Right cardiac atrium (tissue), 5 donors: ENCODE measurements at regions not wholly inside any gene's neighbourhood (a gene's known extent, or its start where the extent isn't known, plus 50 kb on each side); places are given as distances from the start of the nearest gene placed in this dataset.
"Not testable (repeated sequence)": the region's sequence is repeated elsewhere in the genome, so short reads cannot be mapped to it uniquely, and the experiment has no call there.

Experiments used
- ATAC-seq, 2 donors: fragments of 200-7000 bp; cut with Tn5 transposase; one replicate each; pipeline versions ENCODE4 v1.8.0 to v1.9.1; 2020; ENCODE audit warnings: moderate library complexity in 2 of 2, mild to moderate bottlenecking in 1 of 2
- DNase-seq, 3 donors: peaks; one replicate each; pipeline ENCODE4 v3.0.0-alpha.2; 2020
- H3K27ac ChIP-seq: one replicate; pipeline ENCODE4 v1.5.1; 2013; ENCODE audit warnings: mild to moderate bottlenecking, low read length, control low read depth, moderate library complexity
- H3K27me3 ChIP-seq: one replicate; pipeline ENCODE4 v1.6.1; 2013; ENCODE audit not compliant: control insufficient read depth, insufficient read depth
- H3K4me1 ChIP-seq: one replicate; pipeline ENCODE4 v1.6.1; 2013; ENCODE audit warnings: low read length; ENCODE audit not compliant: control insufficient read depth, insufficient read depth
- H3K4me3 ChIP-seq: one replicate; pipeline ENCODE4 v1.5.1; 2013; ENCODE audit warnings: low read length, control low read depth
- H3K9me3 ChIP-seq: one replicate; pipeline ENCODE4 v1.6.1; 2013; ENCODE audit warnings: low read length; ENCODE audit not compliant: control insufficient read depth
- WGBS: extraction: QIAGEN DNeasy Blood & Tissue Kit; methylation state at CpG from one replicate; pipeline ENCODE4 v1.1.7; 2013; 5-methylcytosine and 5-hydroxymethylcytosine counted together
- intact Hi-C, 4 donors: fragments of 100-400 bp; cut with DNase I; formaldehyde crosslinking; loops; one replicate each; pipeline versions ENCODE4 v1.11.0 to v1.14.0; 2022 to 2023
- donor health status: healthy with polysubstance abuse.
- donor health status: DM: no; HTN: yes; CAD: no.
- donor health status: DM: no; HTN: no; CAD: no.
- donor health status: DM: no; HTN: yes; CAD: no; lungs with severe emphysema.
- donor health status: DM: yes; HTN: yes; CAD: no.

DNA sequence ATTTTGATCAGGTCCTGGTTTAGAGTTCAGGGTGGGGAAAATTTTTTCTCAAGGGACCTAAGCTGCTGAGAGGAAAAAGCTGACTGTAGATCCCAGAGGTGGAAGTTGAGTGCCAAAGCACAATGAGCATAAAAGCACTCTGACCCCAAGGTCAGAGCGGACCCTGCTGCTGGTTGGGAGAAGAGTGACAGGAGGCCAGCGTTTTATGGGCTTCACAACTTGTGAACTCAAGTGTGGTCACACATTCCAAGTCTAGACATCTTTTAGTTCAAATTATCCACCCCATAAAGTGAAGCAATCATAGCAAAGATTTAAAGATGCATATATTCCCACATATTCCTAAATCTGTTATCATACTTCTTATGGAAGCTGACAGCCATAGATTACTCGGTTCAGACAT is 220.3 kb downstream of the CHIC2 start:
- no peak for DNase-seq
- Histone ChIP-seq H3K9me3 (no peaks in the 10 kb centered on the region), H3K27me3 (no peaks in the 10 kb centered on the region), H3K4me1 (no peaks in the 10 kb centered on the region), H3K4me3 (no peak overlapping the region), H3K27ac (no peak overlapping the region)
- WGBS = 56% methylated on average over 3 of the region's 3 CpGs
- no peak for ATAC-seq
- intact Hi-C loops = no loop called here

DNA sequence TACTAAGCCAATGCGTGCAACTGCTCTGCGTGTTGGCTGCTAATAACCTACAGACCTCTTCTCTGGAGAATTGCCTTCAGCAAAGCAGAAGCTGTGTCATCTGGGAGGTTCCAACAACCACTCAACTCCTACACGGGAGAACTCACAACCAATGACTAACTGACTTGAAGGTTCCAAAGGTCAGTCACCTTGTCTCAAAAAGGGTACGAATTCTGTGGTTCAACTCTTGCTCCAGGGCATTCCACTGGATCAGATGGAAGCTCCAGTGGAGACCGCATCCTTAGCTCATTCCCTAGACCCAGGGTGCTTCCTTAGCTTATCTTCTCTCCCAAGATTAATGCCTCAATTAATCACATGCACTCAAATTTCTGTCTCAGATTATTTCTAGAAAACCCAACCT is 222.7 kb downstream of the CHIC2 start:
- Histone ChIP-seq H3K27me3 (no peaks in the 10 kb centered on the region), H3K4me3 (no peak overlapping the region), H3K4me1 (no peaks in the 10 kb centered on the region), H3K9me3 (no peaks in the 10 kb centered on the region), H3K27ac (no peak overlapping the region)
- intact Hi-C loops = no loop called here
- ATAC-seq (no peak), DNase-seq (no peak)
- 94% methylated on average over 5 of the region's 5 CpGs for WGBS

DNA sequence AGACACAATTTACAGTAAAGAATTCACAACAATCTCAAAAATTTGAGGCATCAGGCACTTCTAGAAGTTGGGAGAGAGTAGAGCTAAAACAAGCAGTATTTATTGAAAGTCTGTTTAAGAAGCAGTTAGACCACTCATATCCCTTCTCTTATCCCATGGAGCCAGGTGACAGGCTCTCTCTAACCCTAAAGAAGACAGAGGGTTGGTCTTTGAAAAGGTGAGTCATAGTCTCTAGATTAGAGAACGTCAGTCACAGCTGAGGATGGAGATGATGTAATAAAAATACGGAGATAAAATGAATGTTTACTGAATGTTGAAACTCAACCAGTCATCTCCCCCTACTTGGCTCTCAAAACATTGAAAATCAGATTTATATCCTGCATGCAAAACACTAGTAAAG is 223.8 kb downstream of the CHIC2 start:
- Histone ChIP-seq H3K27ac (no peak overlapping the region), H3K27me3 (no peaks in the 10 kb centered on the region), H3K4me1 (no peaks in the 10 kb centered on the region), H3K4me3 (no peak overlapping the region), H3K9me3 (no peaks in the 10 kb centered on the region)
- WGBS = 36% methylated on average over 2 of the region's 2 CpGs
- DNase-seq (no peak), ATAC-seq (no peak)
- intact Hi-C loops = no loop called here

DNA sequence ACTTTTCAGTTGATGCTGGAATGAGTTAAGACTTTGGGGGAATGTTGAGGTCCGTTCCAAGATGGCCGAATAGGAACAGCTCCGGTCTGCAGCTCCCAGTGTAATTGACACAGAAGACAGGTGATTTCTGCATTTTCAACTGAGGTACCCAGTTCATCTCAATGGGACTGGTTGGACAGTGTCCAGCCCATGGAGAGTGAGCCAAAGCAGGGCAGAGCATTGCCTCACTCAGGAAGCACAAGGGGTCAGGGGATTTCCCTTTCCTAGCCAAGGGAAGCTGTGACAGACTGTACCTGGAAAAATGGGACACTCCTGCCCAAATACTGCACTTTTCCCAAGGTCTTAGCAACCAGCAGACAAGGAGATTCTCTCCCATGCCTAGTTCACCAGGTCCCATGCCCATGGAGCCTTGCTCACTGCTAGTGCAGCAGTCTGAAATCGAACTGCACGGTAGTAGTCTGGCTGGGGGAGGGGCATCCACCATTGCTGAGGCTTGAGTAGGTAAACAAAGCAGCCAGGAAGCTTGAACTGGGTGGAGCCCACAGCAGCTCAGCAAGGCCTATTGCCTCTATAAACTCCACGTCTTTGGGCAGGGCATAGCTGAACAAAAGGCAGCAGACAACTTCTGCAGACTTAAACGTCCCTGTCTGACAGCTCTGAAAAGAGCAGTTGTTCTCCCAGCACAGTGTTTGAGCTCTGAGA is 231.0 kb downstream of the CHIC2 start:
- intact Hi-C loops, H3K27ac ChIP-seq, ATAC-seq, DNase-seq, H3K27me3 ChIP-seq, H3K4me1 ChIP-seq, H3K4me3 ChIP-seq, H3K9me3 ChIP-seq: not testable (repeated sequence)
- WGBS = 85% methylated on average over 7 of the region's 7 CpGs

DNA sequence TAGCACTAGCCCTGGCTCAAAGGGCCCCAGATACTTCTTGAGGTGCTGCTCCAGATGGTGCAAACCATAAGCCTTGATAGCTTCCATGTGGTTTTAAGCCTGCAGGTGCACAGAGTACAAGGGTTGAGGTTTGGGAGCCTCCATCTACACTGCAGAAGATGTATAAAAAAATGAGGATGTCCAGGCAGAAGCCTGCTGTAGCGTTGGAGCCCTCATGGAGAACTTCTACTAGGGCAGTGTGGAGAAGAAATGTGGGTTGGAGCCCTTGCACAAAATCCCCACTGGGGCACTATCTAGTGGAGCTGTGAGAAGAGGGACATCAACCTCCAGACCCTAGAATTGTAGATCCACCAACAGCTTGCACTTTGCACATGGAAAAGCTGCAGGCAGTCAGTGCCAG is 231.9 kb downstream of the CHIC2 start:
- Histone ChIP-seq H3K9me3 (peaks cover 2% of the 10 kb centered on the region), H3K4me3 (no peak overlapping the region), H3K27me3 (no peaks in the 10 kb centered on the region), H3K4me1 (no peaks in the 10 kb centered on the region), H3K27ac (no peak overlapping the region)
- intact Hi-C loops = no loop called here
- no peak for DNase-seq
- WGBS = 90% methylated on average over 1 of the region's 1 CpG
- no peak for ATAC-seq

DNA sequence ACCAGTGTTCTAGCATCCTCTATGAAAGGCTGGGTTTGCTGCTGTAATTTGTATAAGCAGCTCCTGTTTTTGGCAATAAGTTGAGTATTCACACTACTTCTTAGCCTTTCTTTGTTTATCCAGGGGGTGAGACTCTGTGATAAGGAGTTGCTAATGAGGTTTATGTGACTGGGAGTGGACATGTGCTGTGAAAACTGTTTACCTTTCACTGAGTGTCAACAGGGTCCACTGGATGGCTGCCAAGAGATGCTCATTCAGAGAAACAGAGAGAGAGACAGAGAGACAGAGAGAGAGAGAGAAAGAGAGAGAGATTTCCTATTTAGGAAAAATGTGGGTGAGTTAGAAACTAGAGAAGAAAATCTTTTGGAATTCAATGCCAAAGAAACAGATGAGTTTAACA is 233.9 kb downstream of the CHIC2 start:
- Histone ChIP-seq H3K27ac (no peak overlapping the region), H3K27me3 (no peaks in the 10 kb centered on the region), H3K4me3 (no peak overlapping the region), H3K4me1 (no peaks in the 10 kb centered on the region), H3K9me3 (peaks cover 2% of the 10 kb centered on the region)
- ATAC-seq (no peak), DNase-seq (no peak)
- intact Hi-C loops = no loop called here

DNA sequence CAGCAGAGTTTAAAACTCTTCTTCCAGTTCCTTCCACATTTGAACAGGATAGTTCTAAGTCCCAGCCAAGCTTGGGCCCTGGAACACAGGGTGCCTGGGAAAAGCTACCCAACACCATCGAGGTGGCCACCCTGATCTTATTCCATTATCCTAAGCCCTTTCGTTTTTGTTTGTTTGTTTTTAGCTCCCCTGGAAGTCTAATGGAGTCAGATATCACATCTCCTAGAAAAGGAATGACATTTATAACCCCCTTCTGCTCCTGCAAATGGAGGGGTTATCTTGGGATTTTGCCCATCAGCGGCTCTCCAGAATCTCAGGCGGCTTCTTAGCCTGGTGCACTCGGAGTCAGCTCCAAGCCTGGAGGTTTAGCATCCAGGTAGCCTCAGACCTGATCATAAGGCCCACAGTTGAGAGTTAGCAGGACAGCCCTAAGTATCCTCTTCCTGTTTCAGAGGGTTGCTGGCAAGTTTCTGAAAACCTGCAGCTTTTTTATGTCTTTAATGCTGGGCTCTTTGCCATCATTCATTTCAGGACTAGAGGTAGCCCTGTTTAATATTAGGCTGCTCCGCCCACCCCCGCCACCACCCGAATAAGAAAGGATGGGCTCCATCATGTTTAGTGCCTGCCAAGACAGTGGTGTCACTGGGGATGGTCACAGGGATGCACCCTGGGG is 230.0 kb upstream of the LNX1 start:
- H3K4me1 ChIP-seq = no peaks in the 10 kb centered on the region
- no peaks in the 10 kb centered on the region for H3K9me3 ChIP-seq
- DNase-seq (no peak), ATAC-seq (no peak)
- intact Hi-C loops = no loop called here
- no peaks in the 10 kb centered on the region for H3K27me3 ChIP-seq
- H3K4me3 ChIP-seq = no peak overlapping the region
- WGBS = 47% methylated on average over 8 of the region's 8 CpGs
- no peak overlapping the region for H3K27ac ChIP-seq

DNA sequence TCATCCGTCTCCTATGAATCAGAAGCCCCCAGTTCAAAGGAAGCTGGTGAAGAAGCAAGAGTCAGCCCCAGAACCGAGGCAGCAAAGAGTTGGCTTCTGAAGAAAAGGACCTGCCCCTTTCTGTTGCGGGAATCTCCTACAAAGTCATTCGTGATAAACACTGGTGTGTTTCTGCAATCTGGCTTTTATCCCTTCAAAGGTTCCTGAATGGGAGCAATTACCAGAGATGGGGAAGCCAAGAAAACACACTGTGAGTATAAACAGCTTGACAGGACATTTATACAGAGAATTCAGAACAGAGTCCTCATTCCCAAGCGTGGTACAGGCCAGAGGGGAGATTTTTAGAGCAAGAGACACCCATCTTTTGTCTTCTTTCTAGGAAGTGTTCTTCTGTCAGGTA is 226.8 kb upstream of the LNX1 start:
- WGBS = 51% methylated on average over 5 of the region's 5 CpGs
- H3K9me3 ChIP-seq = no peaks in the 10 kb centered on the region
- no peaks in the 10 kb centered on the region for H3K4me1 ChIP-seq
- H3K27ac ChIP-seq = no peak overlapping the region
- H3K4me3 ChIP-seq = no peak overlapping the region
- no peaks in the 10 kb centered on the region for H3K27me3 ChIP-seq
- ATAC-seq = no peak
- DNase-seq = no peak
- intact Hi-C loops = no loop called here

DNA sequence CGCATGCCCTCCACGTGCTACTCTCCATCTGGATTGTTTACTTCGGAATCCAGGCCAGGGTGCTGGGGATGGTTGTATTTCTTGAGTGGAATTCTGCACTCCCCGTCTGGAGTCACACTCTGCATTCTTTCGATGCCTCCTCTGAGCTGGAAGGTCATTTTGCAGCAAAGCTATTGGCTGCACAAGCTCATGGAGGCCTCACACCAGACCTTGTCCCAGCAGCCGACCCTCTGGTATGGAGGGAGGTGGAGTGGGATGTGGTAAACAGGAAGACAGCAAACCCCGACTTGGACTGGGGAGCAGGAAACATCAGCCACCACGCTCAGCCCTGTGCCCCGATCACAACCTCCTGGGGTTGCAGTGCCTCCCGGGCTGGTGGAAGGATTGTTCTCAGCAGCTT is 225.3 kb upstream of the LNX1 start:
- 64% methylated on average over 10 of the region's 10 CpGs for WGBS
- Histone ChIP-seq H3K27ac (no peak overlapping the region), H3K4me3 (no peak overlapping the region), H3K9me3 (no peaks in the 10 kb centered on the region), H3K4me1 (no peaks in the 10 kb centered on the region), H3K27me3 (no peaks in the 10 kb centered on the region)
- ATAC-seq (no peak), DNase-seq (no peak)
- intact Hi-C loops = no loop called here

DNA sequence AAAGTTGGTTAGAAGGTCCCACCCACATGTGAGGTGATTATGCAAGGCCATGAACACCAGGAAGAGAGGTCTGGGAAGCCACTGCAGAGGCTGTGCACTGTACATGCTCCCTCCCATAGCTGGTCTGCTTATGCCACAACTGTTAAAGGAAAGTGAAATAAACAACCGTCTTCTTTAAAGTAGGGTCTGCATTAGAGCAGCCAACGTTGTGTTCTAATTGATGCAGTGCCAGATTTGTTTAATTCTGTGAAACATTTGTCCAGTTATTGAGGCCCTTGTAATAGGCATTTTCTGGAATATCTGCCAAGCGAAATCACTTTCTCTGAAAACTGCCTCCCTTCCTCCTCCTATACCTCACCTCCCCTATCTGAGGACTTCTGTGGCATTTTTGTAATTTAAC is 224.0 kb upstream of the LNX1 start:
- Histone ChIP-seq H3K27ac (no peak overlapping the region), H3K4me3 (no peak overlapping the region), H3K4me1 (no peaks in the 10 kb centered on the region), H3K27me3 (no peaks in the 10 kb centered on the region), H3K9me3 (no peaks in the 10 kb centered on the region)
- intact Hi-C loops = no loop called here
- ATAC-seq (no peak), DNase-seq (no peak)
- WGBS = 79% methylated on average over 3 of the region's 3 CpGs

DNA sequence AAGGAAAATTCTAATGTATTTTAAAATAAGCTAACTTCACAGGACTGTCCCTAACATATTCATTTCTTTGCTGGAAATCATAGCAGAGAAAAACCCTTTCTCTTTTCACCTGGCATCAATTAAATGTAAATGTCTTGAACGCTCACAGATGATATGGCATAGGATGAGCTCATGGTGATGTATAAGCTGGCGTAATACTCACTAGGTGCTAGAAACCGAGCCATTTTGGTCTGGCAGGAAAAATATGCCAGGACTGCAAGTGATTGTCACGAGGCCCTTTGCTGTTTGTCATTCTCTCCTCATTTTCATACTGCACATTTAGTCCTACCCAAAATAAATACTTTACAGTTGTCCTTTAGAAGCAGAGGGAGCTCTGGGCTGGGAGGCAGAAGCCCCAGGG is 222.7 kb upstream of the LNX1 start:
- ATAC-seq = no peak
- WGBS = 82% methylated on average over 4 of the region's 4 CpGs
- no peak overlapping the region for H3K4me3 ChIP-seq
- no peaks in the 10 kb centered on the region for H3K9me3 ChIP-seq
- H3K4me1 ChIP-seq = no peaks in the 10 kb centered on the region
- intact Hi-C loops = no loop called here
- no peaks in the 10 kb centered on the region for H3K27me3 ChIP-seq
- H3K27ac ChIP-seq = no peak overlapping the region
- no peak for DNase-seq

DNA sequence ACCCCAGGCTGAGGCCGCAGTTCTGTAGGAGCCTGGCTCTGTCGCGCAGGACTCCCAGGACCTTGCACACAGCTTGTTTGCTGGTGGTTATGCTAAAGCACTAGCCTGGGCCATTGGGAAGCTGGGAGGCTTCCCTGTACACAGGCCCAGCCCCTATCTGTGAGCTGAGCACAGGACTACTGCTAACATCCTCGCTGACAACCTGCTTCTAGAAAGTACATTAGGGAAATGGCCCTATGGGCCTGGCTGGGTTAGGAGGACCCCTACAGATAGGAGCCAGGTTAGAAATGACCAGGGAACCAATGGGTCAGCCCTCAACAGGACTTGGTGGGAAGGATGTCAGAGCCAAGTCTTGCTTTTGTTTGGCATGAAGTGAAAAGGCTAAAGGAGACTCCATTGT is 219.4 kb upstream of the LNX1 start:
- Histone ChIP-seq H3K27ac (no peak overlapping the region), H3K4me1 (no peaks in the 10 kb centered on the region), H3K27me3 (no peaks in the 10 kb centered on the region), H3K4me3 (no peak overlapping the region), H3K9me3 (no peaks in the 10 kb centered on the region)
- ATAC-seq = no peak
- DNase-seq = no peak
- intact Hi-C loops = no loop called here
- 97% methylated on average over 4 of the region's 4 CpGs for WGBS
